ENCODE measurements at regions not wholly inside any gene's neighbourhood (a gene's known extent, or its start where the extent isn't known, plus 50 kb on each side); places are given as distances from the start of the nearest gene placed in this dataset.

GRCh38 chr11:28569106-28569505 lies 460.9 kb downstream of the METTL15 start:
- TF ChIP-seq, protein P1, sequence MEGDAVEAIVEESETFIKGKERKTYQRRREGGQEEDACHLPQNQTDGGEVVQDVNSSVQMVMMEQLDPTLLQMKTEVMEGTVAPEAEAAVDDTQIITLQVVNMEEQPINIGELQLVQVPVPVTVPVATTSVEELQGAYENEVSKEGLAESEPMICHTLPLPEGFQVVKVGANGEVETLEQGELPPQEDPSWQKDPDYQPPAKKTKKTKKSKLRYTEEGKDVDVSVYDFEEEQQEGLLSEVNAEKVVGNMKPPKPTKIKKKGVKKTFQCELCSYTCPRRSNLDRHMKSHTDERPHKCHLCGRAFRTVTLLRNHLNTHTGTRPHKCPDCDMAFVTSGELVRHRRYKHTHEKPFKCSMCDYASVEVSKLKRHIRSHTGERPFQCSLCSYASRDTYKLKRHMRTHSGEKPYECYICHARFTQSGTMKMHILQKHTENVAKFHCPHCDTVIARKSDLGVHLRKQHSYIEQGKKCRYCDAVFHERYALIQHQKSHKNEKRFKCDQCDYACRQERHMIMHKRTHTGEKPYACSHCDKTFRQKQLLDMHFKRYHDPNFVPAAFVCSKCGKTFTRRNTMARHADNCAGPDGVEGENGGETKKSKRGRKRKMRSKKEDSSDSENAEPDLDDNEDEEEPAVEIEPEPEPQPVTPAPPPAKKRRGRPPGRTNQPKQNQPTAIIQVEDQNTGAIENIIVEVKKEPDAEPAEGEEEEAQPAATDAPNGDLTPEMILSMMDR (IDR thresholded peaks at IDR 0.05) = no peak
- Mint-ChIP-seq H3K27ac (no peak overlapping the region), H3K27me3 (ENCODE audit: low read depth, poor library complexity) (no peaks in the 10 kb centered on the region)

DNA sequence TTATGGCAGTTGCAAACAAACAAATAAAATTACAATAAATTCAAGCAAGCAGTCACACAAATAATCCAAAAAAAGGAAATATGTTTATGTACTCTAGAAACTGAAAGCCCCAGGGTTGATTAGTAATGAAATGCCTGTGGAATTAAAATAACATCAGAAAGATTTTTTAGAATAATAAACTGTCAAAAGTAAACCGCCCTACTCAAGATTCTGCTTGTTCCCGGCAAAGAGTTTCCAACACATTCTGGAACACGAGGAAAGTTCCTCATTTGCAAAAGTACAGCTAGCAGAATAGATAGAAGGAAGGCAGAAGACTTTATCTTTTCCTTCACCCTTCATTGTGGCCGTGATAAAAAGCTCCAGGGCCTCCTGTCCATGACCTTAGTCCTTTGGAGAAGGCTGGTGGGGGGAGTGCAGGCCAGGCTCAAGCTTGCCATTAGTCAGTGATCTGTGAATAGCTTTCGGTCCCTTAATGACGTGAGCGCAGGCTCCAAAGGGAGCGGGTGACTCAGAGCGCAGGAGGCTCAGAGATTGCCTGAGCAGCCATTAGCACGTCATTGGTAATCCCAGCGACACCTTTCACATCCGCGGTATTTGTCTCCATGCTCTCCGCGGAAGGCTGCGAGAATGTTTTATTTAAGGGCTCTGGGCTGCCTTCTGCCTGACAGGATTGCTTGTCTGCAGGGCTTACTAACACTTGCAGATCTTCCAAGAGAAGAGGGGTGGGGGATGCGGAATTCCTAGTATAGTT lies 458.3 kb downstream of the METTL15 start:
- Mint-ChIP-seq H3K27me3 (ENCODE audit: low read depth, poor library complexity) (no peaks in the 10 kb centered on the region), H3K36me3 (ENCODE audit: low read depth) (no peaks in the 10 kb centered on the region), H3K4me1 (peaks cover 15% of the 10 kb centered on the region), H3K27ac (peak overlapping the region; percentile 88), H3K4me3 (peak overlapping the region; percentile 77), H3K9me3 (no peaks in the 10 kb centered on the region)
- peak; percentile 63 for DNase-seq
- TF ChIP-seq, protein P1 (IDR thresholded peaks at IDR 0.05) = no peak

More at GRCh38 chr11:28569106-28569505, 460.9 kb downstream of the METTL15 start:
- Mint-ChIP-seq H3K4me3 (no peak overlapping the region), H3K36me3 (ENCODE audit: low read depth) (no peaks in the 10 kb centered on the region), H3K4me1 (peaks cover 15% of the 10 kb centered on the region), H3K9me3 (no peaks in the 10 kb centered on the region)
- no peak for DNase-seq

GRCh38 chr11:28559492-28559891 lies 451.3 kb downstream of the METTL15 start:
- TF ChIP-seq, protein P1 (IDR thresholded peaks at IDR 0.05) = no peak
- Mint-ChIP-seq H3K9me3 (peaks cover 4% of the 10 kb centered on the region), H3K4me1 (peaks cover 5% of the 10 kb centered on the region), H3K27ac (no peak overlapping the region), H3K36me3 (ENCODE audit: low read depth) (no peaks in the 10 kb centered on the region), H3K4me3 (no peak overlapping the region), H3K27me3 (ENCODE audit: low read depth, poor library complexity) (peaks cover 6% of the 10 kb centered on the region)
- no peak for DNase-seq

DNA sequence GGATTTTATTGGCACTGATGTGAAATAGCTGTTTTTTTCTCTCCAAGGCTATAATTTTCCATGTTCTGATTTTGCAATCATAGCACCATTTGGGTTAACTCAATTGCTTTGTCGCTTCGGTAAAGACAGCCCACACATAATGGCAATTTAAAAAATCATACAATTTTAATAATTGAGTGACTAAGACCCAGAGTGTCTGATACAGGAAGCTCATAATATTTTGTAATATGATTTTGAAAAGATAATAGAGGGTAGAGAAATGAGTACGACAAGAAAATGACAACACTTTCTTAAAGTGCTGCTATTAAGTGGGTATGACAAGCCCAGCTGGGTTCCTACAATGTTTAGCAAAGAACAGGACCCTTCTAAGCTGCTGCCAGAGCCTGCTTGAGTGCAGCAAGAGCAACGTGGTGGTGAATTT lies 439.1 kb downstream of the METTL15 start:
- Mint-ChIP-seq H3K36me3 (ENCODE audit: low read depth) (no peaks in the 10 kb centered on the region), H3K27ac (peak overlapping the region; percentile 13), H3K9me3 (no peaks in the 10 kb centered on the region), H3K4me3 (no peak overlapping the region), H3K4me1 (peaks cover 18% of the 10 kb centered on the region), H3K27me3 (ENCODE audit: low read depth, poor library complexity) (no peaks in the 10 kb centered on the region)
- TF ChIP-seq, protein P1 (IDR thresholded peaks at IDR 0.05) = no peak
- no peak for DNase-seq

- H3K4me1 Mint-ChIP-seq = peaks cover 19% of the 10 kb centered on the region
- peak overlapping the region; percentile 54 for H3K27ac Mint-ChIP-seq
Measured at GRCh38 chr11:28545536-28545935, 437.3 kb downstream of the METTL15 start.

More at GRCh38 chr11:28545536-28545935, 437.3 kb downstream of the METTL15 start:
- H3K4me3 Mint-ChIP-seq = no peak overlapping the region
- no peak for DNase-seq
- H3K36me3 Mint-ChIP-seq (ENCODE audit: low read depth) = no peaks in the 10 kb centered on the region
- no peaks in the 10 kb centered on the region for H3K9me3 Mint-ChIP-seq
- H3K27me3 Mint-ChIP-seq (ENCODE audit: low read depth, poor library complexity) = no peaks in the 10 kb centered on the region
- TF ChIP-seq, protein P1 (IDR thresholded peaks at IDR 0.05) = no peak

Measured in nephron progenitor cell (in vitro differentiated cells).